Medulla oblongata (tissue), 1 donor: ENCODE measurements at regions not wholly inside any gene's neighbourhood (a gene's known extent, or its start where the extent isn't known, plus 50 kb on each side); places are given as distances from the start of the nearest gene placed in this dataset.
"Not testable (repeated sequence)": the region's sequence is repeated elsewhere in the genome, so short reads cannot be mapped to it uniquely, and the experiment has no call there.

Experiments used
- DNase-seq: peaks from one replicate; pipeline ENCODE4 v3.0.0-alpha.2; 2015; ENCODE audit errors: extremely low spot score

DNA sequence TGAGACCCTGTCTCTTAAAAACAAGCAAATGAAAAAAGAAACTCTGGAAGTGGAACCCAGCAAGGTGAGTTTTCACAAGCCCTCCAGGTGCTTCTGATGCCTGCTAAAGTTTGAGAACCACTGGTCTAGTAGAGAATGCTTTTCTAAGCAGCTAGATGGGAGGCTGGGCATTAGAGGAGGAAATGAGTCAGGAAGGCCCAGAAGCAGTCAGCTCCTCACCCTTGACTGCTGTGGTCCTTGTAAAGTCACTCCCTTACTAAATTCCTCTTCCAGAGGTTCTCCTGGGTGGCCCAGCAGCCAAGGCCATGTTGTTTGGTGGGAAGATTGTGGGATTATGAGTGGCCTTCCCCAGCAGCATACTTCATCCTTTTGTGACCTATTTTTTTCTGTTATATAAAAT is 52.0 kb upstream of the FYN start:
- no peak for DNase-seq

- no peak for DNase-seq
These were observed 53.6 kb upstream of the FYN start for GRCh38 chr6:111926731-111927302.

DNA sequence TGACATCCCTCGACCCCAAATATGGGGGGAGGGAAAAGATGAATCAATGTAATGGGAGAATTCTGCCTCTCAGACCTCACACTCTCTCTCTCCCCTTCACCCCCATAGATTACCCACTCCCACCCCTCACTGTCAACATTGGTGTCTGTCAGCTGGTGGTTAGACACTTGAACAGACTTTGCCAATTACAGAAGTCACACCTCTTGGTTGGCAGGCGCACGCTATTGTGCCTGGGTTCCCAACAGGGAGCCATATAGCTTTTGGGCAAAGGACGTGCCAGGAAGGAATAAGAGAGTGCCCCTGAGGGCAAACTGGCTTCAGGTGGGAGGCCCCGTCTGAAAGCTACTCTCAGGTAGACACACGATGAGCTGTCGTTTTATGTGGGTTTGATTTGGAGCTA is 54.1 kb upstream of the FYN start:
- DNase-seq, result no peak

GRCh38 chr6:111928139-111928538 is 54.9 kb upstream of the FYN start:
- no peak for DNase-seq

DNA sequence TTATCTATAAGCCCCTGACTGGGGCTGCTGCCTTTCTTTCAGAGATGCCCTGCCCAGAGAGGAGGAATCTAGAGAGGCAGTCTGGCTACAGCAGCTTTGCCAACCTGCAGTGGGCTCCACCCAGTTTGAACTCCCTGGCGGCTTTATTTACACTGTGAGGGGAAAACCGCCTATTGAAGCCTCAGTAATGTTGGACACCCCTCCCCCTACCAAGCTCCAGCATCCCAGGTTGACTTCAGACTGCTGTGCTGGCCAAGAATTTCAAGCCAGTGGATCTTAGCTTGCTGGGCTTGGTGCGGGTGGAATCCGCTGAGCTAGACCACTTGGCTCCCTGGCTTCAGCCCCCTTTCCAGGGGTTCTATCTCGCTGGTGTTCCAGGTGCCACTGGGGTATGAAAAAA is 61.4 kb upstream of the FYN start:
- not testable (repeated sequence) for DNase-seq

GRCh38 chr6:111936718-111937117 is 63.5 kb upstream of the FYN start:
- no peak for DNase-seq

GRCh38 chr6:111938710-111939109 is 65.5 kb upstream of the FYN start:
- DNase-seq, result no peak

GRCh38 chr6:111939902-111940301 is 66.7 kb upstream of the FYN start:
- peak; percentile 4 for DNase-seq

DNA sequence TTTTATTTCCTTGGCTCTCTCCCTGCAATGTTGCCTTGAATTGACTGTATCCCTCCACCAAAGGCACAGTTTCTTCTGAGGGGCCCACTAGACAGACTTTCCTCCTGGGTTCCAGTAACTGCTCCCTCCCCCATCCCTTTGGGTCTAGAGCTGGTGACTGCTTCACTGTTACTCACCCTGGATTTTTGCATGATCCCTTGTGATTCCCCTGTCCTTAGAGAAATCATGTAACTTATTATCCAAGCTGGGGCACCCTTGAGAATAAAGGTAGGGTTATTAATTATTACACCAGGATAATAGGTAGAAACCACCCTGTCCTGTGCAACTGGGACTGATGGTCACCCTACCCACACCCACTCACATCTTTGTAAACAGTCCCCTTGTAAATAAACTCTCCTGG is 67.5 kb upstream of the FYN start:
- no peak for DNase-seq

GRCh38 chr6:111941686-111942330 is 68.6 kb upstream of the FYN start:
- DNase-seq, result no peak

DNA sequence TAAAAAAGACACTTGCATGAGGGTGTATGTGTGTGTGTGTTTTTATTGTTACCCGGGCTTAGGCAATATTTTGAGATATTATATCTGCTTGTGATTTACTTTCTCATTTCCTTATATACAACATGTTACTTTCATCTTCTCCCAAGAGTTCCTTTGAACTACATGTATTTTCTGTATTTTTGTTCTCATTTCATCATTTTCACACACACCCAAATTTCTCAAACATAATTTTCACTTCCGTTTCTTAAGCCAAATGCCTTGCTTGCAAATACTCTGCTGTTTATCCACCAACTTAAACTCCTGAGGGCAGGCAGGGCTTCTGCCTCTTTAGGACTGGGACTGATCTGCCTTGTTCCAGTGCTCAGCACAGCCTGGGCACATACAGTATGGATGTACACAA is 69.3 kb upstream of the FYN start:
- DNase-seq, result no peak

DNA sequence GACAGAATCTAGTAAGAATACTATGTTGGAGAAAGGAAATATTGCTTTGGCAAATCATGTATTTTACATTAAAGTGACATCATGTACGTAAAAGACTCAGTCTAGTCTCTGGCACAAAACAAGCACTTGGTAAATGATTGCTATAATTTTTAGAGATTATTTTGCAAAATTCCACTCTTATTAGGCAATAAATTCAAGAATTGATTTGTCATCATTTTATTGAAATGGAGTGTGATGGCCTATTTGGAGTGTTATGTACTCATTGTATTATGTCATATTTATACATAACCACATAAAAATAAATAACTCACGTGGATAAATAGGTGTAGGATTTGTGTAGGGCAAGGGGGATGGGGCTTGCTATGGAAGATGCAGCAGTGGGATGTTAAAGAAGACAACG is 70.0 kb upstream of the FYN start:
- DNase-seq, result no peak

GRCh38 chr6:111943726-111944125 is 70.5 kb upstream of the FYN start:
- no peak for DNase-seq

GRCh38 chr6:111944541-111944940 is 71.3 kb upstream of the FYN start:
- DNase-seq, result no peak

GRCh38 chr6:111949546-111949945 is 76.3 kb upstream of the FYN start:
- DNase-seq, result no peak

GRCh38 chr6:111949984-111950383 is 76.7 kb upstream of the FYN start:
- not testable (repeated sequence) for DNase-seq

GRCh38 chr6:111950661-111951496 is 77.6 kb upstream of the FYN start:
- no peak for DNase-seq

- no peak for DNase-seq
These were observed 78.3 kb upstream of the FYN start for GRCh38 chr6:111951497-111952085.

- no peak for DNase-seq
These were observed 79.0 kb upstream of the FYN start for GRCh38 chr6:111952274-111952673.

- DNase-seq, result no peak
These were observed 79.7 kb upstream of the FYN start for GRCh38 chr6:111952821-111953540.

DNA sequence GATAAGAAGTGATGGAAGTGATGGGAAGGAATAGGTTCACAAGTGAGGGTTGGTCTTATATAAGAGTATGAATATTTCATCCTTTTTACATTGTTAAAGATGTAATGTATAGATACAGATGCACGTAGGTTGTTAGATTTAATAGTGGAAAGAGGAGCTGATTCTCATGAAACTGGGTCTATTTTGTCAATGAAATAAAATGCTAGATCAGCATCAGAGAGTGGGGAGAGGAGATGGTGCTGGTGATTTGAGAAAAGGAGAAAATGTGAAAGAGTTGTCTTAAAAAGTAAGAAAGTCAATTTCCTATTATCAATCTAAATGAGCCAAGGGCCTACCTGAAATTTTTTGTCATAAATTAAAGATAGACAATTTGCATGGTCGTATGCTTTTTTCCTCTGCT is 82.8 kb upstream of the FYN start:
- DNase-seq, result no peak
